ENCODE measurements at regions not wholly inside any gene's neighbourhood (a gene's known extent, or its start where the extent isn't known, plus 50 kb on each side); places are given as distances from the start of the nearest gene placed in this dataset.

- no peak for TF ChIP-seq CTCF (IDR thresholded peaks at IDR 0.05)
- TF ChIP-seq POLR2A (IDR thresholded peaks at IDR 0.05), result no peak
These were observed 93.3 kb upstream of the CDC42EP3 start for GRCh38 chr2:37764739-37765138.
